ENCODE measurements at regions not wholly inside any gene's neighbourhood (a gene's known extent, or its start where the extent isn't known, plus 50 kb on each side); places are given as distances from the start of the nearest gene placed in this dataset.

- Histone ChIP-seq H3K27ac (ENCODE audit: low read length) (no peak overlapping the region), H3K4me1 (ENCODE audit: insufficient read depth, low read length) (no peaks in the 10 kb centered on the region), H3K9me3 (ENCODE audit: insufficient read depth, low read length, severe bottlenecking) (peaks cover 6% of the 10 kb centered on the region), H2AFZ (ENCODE audit: low read depth, low read length) (no peak overlapping the region), H3K4me2 (ENCODE audit: insufficient read depth, low read length) (no peak overlapping the region), H4K20me1 (ENCODE audit: insufficient read depth, low read length) (peaks cover 8% of the 10 kb centered on the region; the same call in 1 of the 2 replicates), H3K36me3 (ENCODE audit: insufficient read depth, low read length) (no peaks in the 10 kb centered on the region), H3K4me3 (ENCODE audit: low read depth in 1 of 2, low read length in 2 of 2) (no peak overlapping the region), H3K79me2 (ENCODE audit: insufficient read depth, low read length) (no peaks in the 10 kb centered on the region), H3K9ac (ENCODE audit: low read depth, low read length) (no peak overlapping the region), H3K27me3 (ENCODE audit: insufficient read depth, low read length, poor library complexity) (no peaks in the 10 kb centered on the region)
- ATAC-seq (ENCODE audit: insufficient read depth, low read depth) (no peak), DNase-seq (no peak)
- TF ChIP-seq CTCF (IDR thresholded peaks at IDR 0.05; ENCODE audit: borderline replicate concordance, extremely low read depth, low read length, poor library complexity, severe bottlenecking) (no peak), EZH2 (IDR thresholded peaks at IDR 0.05; ENCODE audit: borderline replicate concordance, low read depth, low read length, severe bottlenecking) (no peak)
These were observed 53.3 kb upstream of the LINC01488 start for GRCh38 chr11:69427906-69428880.

GRCh38 chr11:69429716-69430491, 51.6 kb upstream of the LINC01488 start:
- Histone ChIP-seq H3K4me2 (ENCODE audit: insufficient read depth, low read length) (no peak overlapping the region), H3K27me3 (ENCODE audit: insufficient read depth, low read length, poor library complexity) (no peaks in the 10 kb centered on the region), H3K9me3 (ENCODE audit: insufficient read depth, low read length, severe bottlenecking) (peaks cover 3% of the 10 kb centered on the region), H3K9ac (ENCODE audit: low read depth, low read length) (no peak overlapping the region), H3K27ac (ENCODE audit: low read length) (no peak overlapping the region), H4K20me1 (ENCODE audit: insufficient read depth, low read length) (peaks cover 14% of the 10 kb centered on the region), H3K4me3 (ENCODE audit: low read depth in 1 of 2, low read length in 2 of 2) (no peak overlapping the region), H3K36me3 (ENCODE audit: insufficient read depth, low read length) (no peaks in the 10 kb centered on the region), H3K4me1 (ENCODE audit: insufficient read depth, low read length) (no peaks in the 10 kb centered on the region), H2AFZ (ENCODE audit: low read depth, low read length) (no peak overlapping the region), H3K79me2 (ENCODE audit: insufficient read depth, low read length) (no peaks in the 10 kb centered on the region)
- TF ChIP-seq EZH2 (IDR thresholded peaks at IDR 0.05; ENCODE audit: borderline replicate concordance, low read depth, low read length, severe bottlenecking) (no peak), CTCF (IDR thresholded peaks at IDR 0.05; ENCODE audit: borderline replicate concordance, extremely low read depth, low read length, poor library complexity, severe bottlenecking) (no peak)
- DNase-seq: no peak
- no peak for ATAC-seq (ENCODE audit: insufficient read depth, low read depth)

- Histone ChIP-seq H3K27ac (ENCODE audit: low read length) (no peak overlapping the region), H4K20me1 (ENCODE audit: insufficient read depth, low read length) (peaks cover 14% of the 10 kb centered on the region), H3K4me2 (ENCODE audit: insufficient read depth, low read length) (no peak overlapping the region), H3K27me3 (ENCODE audit: insufficient read depth, low read length, poor library complexity) (no peaks in the 10 kb centered on the region), H3K9ac (ENCODE audit: low read depth, low read length) (no peak overlapping the region), H3K36me3 (ENCODE audit: insufficient read depth, low read length) (no peaks in the 10 kb centered on the region), H3K4me1 (ENCODE audit: insufficient read depth, low read length) (no peaks in the 10 kb centered on the region), H3K79me2 (ENCODE audit: insufficient read depth, low read length) (no peaks in the 10 kb centered on the region), H3K4me3 (ENCODE audit: low read depth in 1 of 2, low read length in 2 of 2) (no peak overlapping the region), H3K9me3 (ENCODE audit: insufficient read depth, low read length, severe bottlenecking) (no peaks in the 10 kb centered on the region), H2AFZ (ENCODE audit: low read depth, low read length) (no peak overlapping the region)
- DNase-seq: no peak
- TF ChIP-seq EZH2 (IDR thresholded peaks at IDR 0.05; ENCODE audit: borderline replicate concordance, low read depth, low read length, severe bottlenecking) (no peak), CTCF (IDR thresholded peaks at IDR 0.05; ENCODE audit: borderline replicate concordance, extremely low read depth, low read length, poor library complexity, severe bottlenecking) (no peak)
- no peak for ATAC-seq (ENCODE audit: insufficient read depth, low read depth)
These were observed 50.9 kb upstream of the LINC01488 start for GRCh38 chr11:69430566-69430965.
